ENCODE measurements at regions not wholly inside any gene's neighbourhood (a gene's known extent, or its start where the extent isn't known, plus 50 kb on each side); places are given as distances from the start of the nearest gene placed in this dataset.
A peak's percentile ranks its signal among the peaks of the same experiment; 100 is the strongest.

- H3K4me2 ChIP-seq (ENCODE audit: low read length) = no peak overlapping the region
- H3K9ac ChIP-seq (ENCODE audit: low read length) = no peak overlapping the region
- no peaks in the 10 kb centered on the region for H3K4me1 ChIP-seq (ENCODE audit: low read length)
- TF ChIP-seq EZH2phosphoT487 (IDR thresholded peaks at IDR 0.05; ENCODE audit: low read depth) (no peak), CTCF (IDR thresholded peaks at IDR 0.05; ENCODE audit: low read depth, low read length) (no peak)
- no peaks in the 10 kb centered on the region for H3K36me3 ChIP-seq (replicated peaks; ENCODE audit: low read depth, low read length)
- H3K27me3 ChIP-seq (ENCODE audit: low read depth, low read length) = no peaks in the 10 kb centered on the region
- no peak overlapping the region for H3K4me3 ChIP-seq (ENCODE audit: low read length)
- H3K27ac ChIP-seq (ENCODE audit: low read length) = no peak overlapping the region
- H4K20me1 ChIP-seq (ENCODE audit: insufficient read depth, low read length) = no peaks in the 10 kb centered on the region
- H3K9me3 ChIP-seq (ENCODE audit: insufficient read depth, low read length) = no peaks in the 10 kb centered on the region
- no peak overlapping the region for H2AFZ ChIP-seq (ENCODE audit: low read depth, low read length)
- no peaks in the 10 kb centered on the region for H3K79me2 ChIP-seq (ENCODE audit: low read length)
These were observed 290.8 kb downstream of the YTHDC2 start for GRCh38 chr5:113804264-113804663.

GRCh38 chr5:113804943-113805342 is 291.4 kb downstream of the YTHDC2 start:
- Histone ChIP-seq H2AFZ (ENCODE audit: low read depth, low read length) (no peak overlapping the region), H3K27me3 (ENCODE audit: low read depth, low read length) (no peaks in the 10 kb centered on the region), H3K79me2 (ENCODE audit: low read length) (no peaks in the 10 kb centered on the region), H3K4me1 (ENCODE audit: low read length) (no peaks in the 10 kb centered on the region), H3K4me2 (ENCODE audit: low read length) (no peak overlapping the region), H4K20me1 (ENCODE audit: insufficient read depth, low read length) (no peaks in the 10 kb centered on the region), H3K9me3 (ENCODE audit: insufficient read depth, low read length) (no peaks in the 10 kb centered on the region), H3K9ac (ENCODE audit: low read length) (no peak overlapping the region), H3K27ac (ENCODE audit: low read length) (no peak overlapping the region), H3K36me3 (replicated peaks; ENCODE audit: low read depth, low read length) (no peaks in the 10 kb centered on the region), H3K4me3 (ENCODE audit: low read length) (no peak overlapping the region)
- TF ChIP-seq CTCF (IDR thresholded peaks at IDR 0.05; ENCODE audit: low read depth, low read length) (no peak), EZH2phosphoT487 (IDR thresholded peaks at IDR 0.05; ENCODE audit: low read depth) (no peak)

- H4K20me1 ChIP-seq (ENCODE audit: insufficient read depth, low read length) = no peaks in the 10 kb centered on the region
- no peaks in the 10 kb centered on the region for H3K79me2 ChIP-seq (ENCODE audit: low read length)
- no peak overlapping the region for H3K27ac ChIP-seq (ENCODE audit: low read length)
- 0 out of 2 replicates have a peak, but pooled peaks have one; percentile 5 for TF ChIP-seq CTCF (IDR thresholded peaks at IDR 0.05; ENCODE audit: low read depth, low read length)
- TF ChIP-seq EZH2phosphoT487 (IDR thresholded peaks at IDR 0.05; ENCODE audit: low read depth) = no peak
- no peaks in the 10 kb centered on the region for H3K9me3 ChIP-seq (ENCODE audit: insufficient read depth, low read length)
- no peaks in the 10 kb centered on the region for H3K36me3 ChIP-seq (replicated peaks; ENCODE audit: low read depth, low read length)
- peak overlapping the region; percentile 18; the same call in 1 of the 2 replicates for H3K4me3 ChIP-seq (ENCODE audit: low read length)
- peak overlapping the region; percentile 32; the same call in 1 of the 2 replicates for H3K4me2 ChIP-seq (ENCODE audit: low read length)
- H3K27me3 ChIP-seq (ENCODE audit: low read depth, low read length) = no peaks in the 10 kb centered on the region
- 0 out of 2 replicates have a peak overlapping the region, but pooled peaks have one; percentile 21 for H2AFZ ChIP-seq (ENCODE audit: low read depth, low read length)
- H3K9ac ChIP-seq (ENCODE audit: low read length) = no peak overlapping the region
- H3K4me1 ChIP-seq (ENCODE audit: low read length) = no peaks in the 10 kb centered on the region
These were observed 292.8 kb downstream of the YTHDC2 start for GRCh38 chr5:113806250-113806649.

- H3K4me1 ChIP-seq (ENCODE audit: low read length) = no peaks in the 10 kb centered on the region
- no peaks in the 10 kb centered on the region for H3K36me3 ChIP-seq (replicated peaks; ENCODE audit: low read depth, low read length)
- no peak overlapping the region for H3K4me3 ChIP-seq (ENCODE audit: low read length)
- H4K20me1 ChIP-seq (ENCODE audit: insufficient read depth, low read length) = no peaks in the 10 kb centered on the region
- H2AFZ ChIP-seq (ENCODE audit: low read depth, low read length) = no peak overlapping the region
- H3K79me2 ChIP-seq (ENCODE audit: low read length) = no peaks in the 10 kb centered on the region
- H3K27ac ChIP-seq (ENCODE audit: low read length) = no peak overlapping the region
- H3K9ac ChIP-seq (ENCODE audit: low read length) = no peak overlapping the region
- H3K9me3 ChIP-seq (ENCODE audit: insufficient read depth, low read length) = no peaks in the 10 kb centered on the region
- TF ChIP-seq EZH2phosphoT487 (IDR thresholded peaks at IDR 0.05; ENCODE audit: low read depth) (no peak), CTCF (IDR thresholded peaks at IDR 0.05; ENCODE audit: low read depth, low read length) (no peak)
- H3K4me2 ChIP-seq (ENCODE audit: low read length) = no peak overlapping the region
- H3K27me3 ChIP-seq (ENCODE audit: low read depth, low read length) = no peaks in the 10 kb centered on the region
These were observed 293.4 kb downstream of the YTHDC2 start for GRCh38 chr5:113806904-113807303.
